PC-9 (cell line): ENCODE measurements at regions not wholly inside any gene's neighbourhood (a gene's known extent, or its start where the extent isn't known, plus 50 kb on each side); places are given as distances from the start of the nearest gene placed in this dataset.

Source experiments
- BruUV-seq: library from RNA; stranded (reverse); fragments of 400-500 nt; replicated peaks from 2 replicates; lab custom pipeline; 2021; lab: Mats Ljungman, UMichigan
- CTCF ChIA-PET: fragments of 300-600 bp; sonication (Branson Sonifier 250); formaldehyde crosslinking; loops from one replicate; lab custom pipeline; 2022; ENCODE audit warnings: antibody characterized with exemption; lab: Charles Lee
- POLR2A ChIA-PET: fragments of 300-600 bp; sonication (Branson Sonifier 250); formaldehyde crosslinking; loops from one replicate; lab custom pipeline; 2022; ENCODE audit warnings: antibody characterized with exemption; ENCODE audit not compliant: unreplicated experiment; lab: Charles Lee
- DNase-seq, 2 experiments: peaks; one replicate each; pipeline versions ENCODE4 v3.0.0 to v3.0.0-alpha.2; 2015 to 2022; ENCODE audit warnings: mixed read lengths in 1 of 2
- H2AFZ ChIP-seq: fragments of 200-600 bp; sonication (generic); 2 replicates; pipeline ENCODE4 v1.8.1; 2017; ENCODE audit warnings: antibody characterized with exemption
- H3F3A ChIP-seq: fragments of 200-600 bp; sonication (generic); 2 replicates; pipeline ENCODE4 v1.8.1; 2017; ENCODE audit warnings: antibody characterized with exemption, mild to moderate bottlenecking, low read depth; ENCODE audit not compliant: insufficient read depth
- H3K27ac ChIP-seq: fragments of 200-600 bp; sonication (generic); 2 replicates; pipeline ENCODE4 v1.6.1; 2016; ENCODE audit warnings: mixed run types
- H3K27me3 ChIP-seq: fragments of 200-600 bp; sonication (generic); 2 replicates; pipeline ENCODE4 v1.6.1; 2016; ENCODE audit warnings: low read depth, mixed run types; ENCODE audit not compliant: insufficient read depth
- H3K36me3 ChIP-seq: fragments of 200-600 bp; sonication (generic); 2 replicates; pipeline ENCODE4 v1.6.1; 2016; ENCODE audit warnings: low read depth, mixed run types
- H3K4me1 ChIP-seq: fragments of 200-600 bp; sonication (generic); replicated peaks from 2 replicates; pipeline ENCODE4 v1.6.1; 2016; ENCODE audit warnings: mixed run types; ENCODE audit not compliant: insufficient read depth
- H3K4me2 ChIP-seq: fragments of 200-600 bp; sonication (generic); 2 replicates; pipeline ENCODE4 v1.6.1; 2017; ENCODE audit warnings: mixed run types
- H3K4me3 ChIP-seq: fragments of 200-600 bp; sonication (generic); 2 replicates; pipeline ENCODE4 v1.6.1; 2016; ENCODE audit warnings: mixed run types
- H3K79me2 ChIP-seq: fragments of 200-600 bp; sonication (generic); 2 replicates; pipeline ENCODE4 v1.6.1; 2017; ENCODE audit warnings: low read depth, mixed run types
- H3K9me2 ChIP-seq: fragments of 200-600 bp; sonication (generic); 2 replicates; pipeline ENCODE4 v1.8.1; 2017; ENCODE audit warnings: mild to moderate bottlenecking; ENCODE audit not compliant: insufficient read depth
- H3K9me3 ChIP-seq: fragments of 200-600 bp; sonication (generic); 2 replicates; pipeline ENCODE4 v1.8.1; 2016; ENCODE audit warnings: low read depth; ENCODE audit not compliant: insufficient read depth
- H4K20me1 ChIP-seq: fragments of 200-600 bp; sonication (generic); 2 replicates; pipeline ENCODE4 v1.8.1; 2017; ENCODE audit not compliant: insufficient read depth
- CTCF ChIP-seq: fragments of 200-600 bp; sonication (generic); conservative IDR thresholded peaks from 2 replicates; pipeline ENCODE4 v1.6.1; 2017; ENCODE audit warnings: mixed run types, antibody characterized with exemption, mild to moderate bottlenecking, moderate library complexity
- EZH2 ChIP-seq: fragments of 200-600 bp; sonication (generic); IDR thresholded peaks from 2 replicates; pipeline ENCODE4 v1.8.0; 2017; ENCODE audit warnings: antibody characterized with exemption, low read depth
- intact Hi-C: fragments of 100-400 bp; cut with micrococcal nuclease; formaldehyde crosslinking; loops from one replicate; pipeline ENCODE4 v1.10.0; 2022; ENCODE audit not compliant: unreplicated experiment

DNA sequence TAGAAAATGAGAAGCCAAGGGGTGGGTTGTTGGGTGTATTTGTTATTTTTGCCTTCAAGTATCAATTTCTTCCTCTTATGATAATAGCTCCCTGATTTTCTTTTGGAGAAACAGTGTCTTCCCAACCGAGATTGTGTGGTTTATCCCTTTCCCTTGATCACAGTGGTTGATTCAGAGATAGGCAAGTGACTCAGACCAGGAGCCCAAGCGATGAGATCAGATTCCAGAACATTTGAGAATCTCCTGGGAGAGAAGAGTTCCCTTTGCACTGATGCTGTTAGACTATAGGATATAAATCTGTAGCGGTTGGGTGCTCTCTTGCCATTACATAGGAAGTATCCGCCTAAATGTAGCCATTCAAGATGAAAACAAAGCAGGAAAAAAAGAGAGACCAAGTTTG lies 90.1 kb upstream of the WDR26 start:
- no peak for DNase-seq
- H3K36me3 ChIP-seq = no peaks in the 10 kb centered on the region
- CTCF ChIA-PET = interaction anchor here (1.0 kb wide), 1 partner anchor 398 kb away, joined by 3 read pairs; no protein-coding TSS in a partner anchor
- intact Hi-C loops = no loop called here
- peaks cover 3% of the 10 kb centered on the region for H3K9me3 ChIP-seq
- no peaks in the 10 kb centered on the region for H3K79me2 ChIP-seq
- H3K4me2 ChIP-seq = no peak overlapping the region
- no peaks in the 10 kb centered on the region for H3K9me2 ChIP-seq
- H3F3A ChIP-seq = no peaks in the 10 kb centered on the region
- TF ChIP-seq EZH2 (no peak), CTCF (no peak)
- BruUV-seq = no TSS peak
- POLR2A ChIA-PET = no interaction called here
- no peak overlapping the region for H2AFZ ChIP-seq
- no peaks in the 10 kb centered on the region for H3K27me3 ChIP-seq
- peaks cover 30% of the 10 kb centered on the region for H3K4me1 ChIP-seq
- H4K20me1 ChIP-seq = no peaks in the 10 kb centered on the region
- no peak overlapping the region for H3K27ac ChIP-seq
- H3K4me3 ChIP-seq = no peak overlapping the region

DNA sequence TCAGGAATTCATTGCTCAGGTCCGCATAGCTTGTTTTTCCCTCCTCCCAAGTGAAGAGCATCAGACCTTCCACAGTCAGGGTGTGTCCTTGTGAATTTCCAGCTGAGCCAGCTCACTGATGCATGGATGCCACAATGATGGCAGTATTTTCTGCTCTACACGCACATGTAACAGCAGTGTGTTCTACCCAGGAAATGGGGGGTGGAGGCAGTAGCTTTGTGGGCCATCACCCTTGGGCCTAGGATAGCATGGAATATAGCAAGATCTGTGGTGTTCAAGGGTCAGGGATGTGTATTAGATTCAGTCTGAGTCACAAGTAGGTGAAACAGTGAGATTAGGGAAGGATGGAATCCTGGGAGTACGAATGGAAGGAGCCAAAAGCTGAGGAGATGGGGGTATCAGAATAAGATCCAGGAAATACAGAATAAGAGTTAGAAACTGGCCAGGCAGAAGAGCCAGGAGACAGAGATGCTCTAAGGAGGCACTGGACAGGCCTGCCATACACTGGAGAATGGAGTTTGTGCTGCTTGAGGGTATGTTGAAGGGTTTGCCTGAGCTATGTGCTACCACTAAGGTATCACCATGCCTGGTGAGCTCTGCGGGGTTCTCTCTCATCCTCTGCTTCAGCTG lies 90.6 kb upstream of the CNIH3 start:
- POLR2A ChIA-PET = no interaction called here
- Histone ChIP-seq H3K9me2 (no peaks in the 10 kb centered on the region), H3K9me3 (peaks cover 3% of the 10 kb centered on the region), H3F3A (no peaks in the 10 kb centered on the region), H3K27me3 (no peaks in the 10 kb centered on the region), H3K27ac (no peak overlapping the region), H3K79me2 (no peaks in the 10 kb centered on the region), H3K4me2 (no peak overlapping the region), H3K4me1 (peaks cover 30% of the 10 kb centered on the region), H3K4me3 (no peak overlapping the region), H3K36me3 (no peaks in the 10 kb centered on the region), H4K20me1 (no peaks in the 10 kb centered on the region), H2AFZ (no peak overlapping the region)
- DNase-seq = no peak
- intact Hi-C loops = no loop called here
- CTCF ChIA-PET = interaction anchor here (1.0 kb wide), 2 partner anchors 11 to 397 kb away, joined by 3 to 4 read pairs; no protein-coding TSS in a partner anchor
- no peak for TF ChIP-seq EZH2
- TF ChIP-seq CTCF = no peak
- no TSS peak for BruUV-seq

- ChIA-PET CTCF (interaction anchor here (0.6 kb wide), 1 partner anchor 64 kb away, joined by 3 read pairs; no protein-coding TSS in a partner anchor), POLR2A (no interaction called here)
- H3K4me1 ChIP-seq = peaks cover 30% of the 10 kb centered on the region
- H4K20me1 ChIP-seq = no peaks in the 10 kb centered on the region
- no peaks in the 10 kb centered on the region for H3K27me3 ChIP-seq
- no peaks in the 10 kb centered on the region for H3K9me2 ChIP-seq
- TF ChIP-seq EZH2 = no peak
- no peak for TF ChIP-seq CTCF
- no peak overlapping the region for H2AFZ ChIP-seq
- no peaks in the 10 kb centered on the region for H3F3A ChIP-seq
- H3K79me2 ChIP-seq = no peaks in the 10 kb centered on the region
- BruUV-seq = no TSS peak
- DNase-seq = no peak
- no peak overlapping the region for H3K27ac ChIP-seq
- H3K9me3 ChIP-seq = peaks cover 3% of the 10 kb centered on the region
- H3K4me3 ChIP-seq = no peak overlapping the region
- no peak overlapping the region for H3K4me2 ChIP-seq
- intact Hi-C loops = no loop called here
- no peaks in the 10 kb centered on the region for H3K36me3 ChIP-seq
Measured at GRCh38 chr1:224526771-224527170, 89.3 kb upstream of the CNIH3 start.
